ENCODE measurements at regions not wholly inside any gene's neighbourhood (a gene's known extent, or its start where the extent isn't known, plus 50 kb on each side); places are given as distances from the start of the nearest gene placed in this dataset.

DNA sequence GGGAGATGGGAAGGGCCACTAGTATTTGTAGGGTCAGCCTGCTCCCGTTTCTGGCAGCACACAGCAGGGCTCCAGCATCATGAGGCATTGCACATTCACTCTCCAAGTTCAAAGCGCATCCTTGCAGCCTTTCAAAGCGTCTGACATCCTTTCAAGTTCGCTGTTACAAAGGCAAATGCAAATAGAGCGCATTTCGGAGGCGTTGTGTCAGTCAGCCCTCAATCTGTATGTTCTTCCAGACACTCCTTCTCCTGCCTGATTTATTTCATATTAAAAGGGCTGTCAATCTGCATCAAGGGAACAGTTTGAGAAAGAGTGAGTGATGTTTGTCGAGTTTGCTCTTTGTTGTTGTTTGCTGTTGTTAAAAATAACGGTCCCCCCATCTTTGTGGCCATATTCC is 188.5 kb downstream of the SNX10 start:
- Histone ChIP-seq H3K79me2 (no peaks in the 10 kb centered on the region), H3K27ac (no peak overlapping the region), H3K36me3 (replicated peaks; ENCODE audit: insufficient read depth, low read depth) (no peaks in the 10 kb centered on the region), H3K27me3 (no peaks in the 10 kb centered on the region), H3K9me3 (ENCODE audit: low read depth) (no peaks in the 10 kb centered on the region), H3K4me1 (ENCODE audit: insufficient read depth) (no peaks in the 10 kb centered on the region), H3K4me2 (no peak overlapping the region), H4K20me1 (ENCODE audit: insufficient read depth, poor library complexity, severe bottlenecking) (no peaks in the 10 kb centered on the region), H3K4me3 (no peak overlapping the region), H2AFZ (no peak overlapping the region), H3K9me2 (replicated peaks; ENCODE audit: insufficient read depth) (no peaks in the 10 kb centered on the region)
- WGBS (ENCODE audit: low lambda C conversion rate, missing lambda C conversion rate): 68% methylated on average over 9 of the region's 9 CpGs
- no peak for DNase-seq (ENCODE audit: low spot score)
- no peak for TF ChIP-seq EZH2 (IDR thresholded peaks at IDR 0.05; ENCODE audit: borderline replicate concordance)
- no peak for TF ChIP-seq EZH2phosphoT487 (IDR thresholded peaks at IDR 0.05; ENCODE audit: low read depth, severe bottlenecking, unreplicated experiment)
- TF ChIP-seq, protein P1, sequence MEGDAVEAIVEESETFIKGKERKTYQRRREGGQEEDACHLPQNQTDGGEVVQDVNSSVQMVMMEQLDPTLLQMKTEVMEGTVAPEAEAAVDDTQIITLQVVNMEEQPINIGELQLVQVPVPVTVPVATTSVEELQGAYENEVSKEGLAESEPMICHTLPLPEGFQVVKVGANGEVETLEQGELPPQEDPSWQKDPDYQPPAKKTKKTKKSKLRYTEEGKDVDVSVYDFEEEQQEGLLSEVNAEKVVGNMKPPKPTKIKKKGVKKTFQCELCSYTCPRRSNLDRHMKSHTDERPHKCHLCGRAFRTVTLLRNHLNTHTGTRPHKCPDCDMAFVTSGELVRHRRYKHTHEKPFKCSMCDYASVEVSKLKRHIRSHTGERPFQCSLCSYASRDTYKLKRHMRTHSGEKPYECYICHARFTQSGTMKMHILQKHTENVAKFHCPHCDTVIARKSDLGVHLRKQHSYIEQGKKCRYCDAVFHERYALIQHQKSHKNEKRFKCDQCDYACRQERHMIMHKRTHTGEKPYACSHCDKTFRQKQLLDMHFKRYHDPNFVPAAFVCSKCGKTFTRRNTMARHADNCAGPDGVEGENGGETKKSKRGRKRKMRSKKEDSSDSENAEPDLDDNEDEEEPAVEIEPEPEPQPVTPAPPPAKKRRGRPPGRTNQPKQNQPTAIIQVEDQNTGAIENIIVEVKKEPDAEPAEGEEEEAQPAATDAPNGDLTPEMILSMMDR (IDR thresholded peaks at IDR 0.05; ENCODE audit: poor library complexity): no peak

DNA sequence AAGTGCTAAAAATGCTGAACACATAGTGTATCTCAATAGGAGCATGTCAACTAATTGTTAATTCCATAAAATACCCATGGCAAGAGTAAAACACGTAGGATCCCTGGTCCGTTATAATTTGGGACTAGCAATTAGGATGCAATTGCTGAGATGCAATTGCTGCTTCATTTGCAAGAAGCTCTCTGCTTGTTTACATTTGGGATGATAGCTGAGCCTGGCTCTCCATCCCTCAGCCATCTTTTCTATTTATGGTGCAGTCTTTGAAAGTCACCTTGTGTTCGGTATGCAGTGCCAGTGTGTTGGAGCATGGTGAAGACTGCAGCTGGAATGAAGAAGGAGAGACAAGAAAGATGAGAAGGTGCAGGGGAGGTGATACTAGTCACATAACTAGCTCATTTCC is 191.3 kb downstream of the SNX10 start:
- no peaks in the 10 kb centered on the region for H4K20me1 ChIP-seq (ENCODE audit: insufficient read depth, poor library complexity, severe bottlenecking)
- H3K4me3 ChIP-seq: no peak overlapping the region
- H3K9me2 ChIP-seq (replicated peaks; ENCODE audit: insufficient read depth): no peaks in the 10 kb centered on the region
- no peaks in the 10 kb centered on the region for H3K9me3 ChIP-seq (ENCODE audit: low read depth)
- no peak for DNase-seq (ENCODE audit: low spot score)
- no peak overlapping the region for H3K4me2 ChIP-seq
- no peak overlapping the region for H2AFZ ChIP-seq
- H3K4me1 ChIP-seq (ENCODE audit: insufficient read depth): no peaks in the 10 kb centered on the region
- no peaks in the 10 kb centered on the region for H3K36me3 ChIP-seq (replicated peaks; ENCODE audit: insufficient read depth, low read depth)
- no peak overlapping the region for H3K27ac ChIP-seq
- no peaks in the 10 kb centered on the region for H3K27me3 ChIP-seq
- TF ChIP-seq EZH2 (IDR thresholded peaks at IDR 0.05; ENCODE audit: borderline replicate concordance): no peak
- TF ChIP-seq, protein P1 (IDR thresholded peaks at IDR 0.05; ENCODE audit: poor library complexity): no peak
- no peak for TF ChIP-seq EZH2phosphoT487 (IDR thresholded peaks at IDR 0.05; ENCODE audit: low read depth, severe bottlenecking, unreplicated experiment)
- WGBS (ENCODE audit: low lambda C conversion rate, missing lambda C conversion rate): 71% methylated on average over 3 of the region's 3 CpGs
- H3K79me2 ChIP-seq: no peaks in the 10 kb centered on the region

DNA sequence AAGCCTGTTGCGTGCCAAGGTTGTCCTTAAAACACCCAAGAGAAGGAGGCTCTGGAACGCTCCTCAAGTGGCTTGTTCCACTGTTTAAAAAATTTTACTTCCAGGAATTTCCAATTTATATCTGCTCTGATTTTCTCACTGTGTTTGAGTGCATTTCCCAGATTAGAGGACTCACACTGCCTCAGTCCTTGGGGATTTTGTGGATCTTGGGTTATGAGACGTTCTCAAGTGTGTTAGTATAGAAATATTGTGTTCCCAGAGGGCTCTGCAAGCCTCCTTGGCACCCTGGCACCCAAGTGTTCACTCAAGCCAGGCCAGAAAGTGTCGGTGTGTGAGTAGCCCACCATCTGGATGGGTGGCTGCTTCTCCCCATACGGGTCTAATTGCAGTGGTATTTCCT is 192.2 kb downstream of the SNX10 start:
- no peak for DNase-seq (ENCODE audit: low spot score)
- TF ChIP-seq EZH2 (IDR thresholded peaks at IDR 0.05; ENCODE audit: borderline replicate concordance) (no peak), EZH2phosphoT487 (IDR thresholded peaks at IDR 0.05; ENCODE audit: low read depth, severe bottlenecking, unreplicated experiment) (no peak)
- TF ChIP-seq, protein P1 (IDR thresholded peaks at IDR 0.05; ENCODE audit: poor library complexity): no peak
- no peaks in the 10 kb centered on the region for H3K79me2 ChIP-seq
- H3K36me3 ChIP-seq (replicated peaks; ENCODE audit: insufficient read depth, low read depth): no peaks in the 10 kb centered on the region
- no peaks in the 10 kb centered on the region for H3K9me3 ChIP-seq (ENCODE audit: low read depth)
- H3K27me3 ChIP-seq: no peaks in the 10 kb centered on the region
- H3K27ac ChIP-seq: no peak overlapping the region
- no peaks in the 10 kb centered on the region for H3K9me2 ChIP-seq (replicated peaks; ENCODE audit: insufficient read depth)
- 94% methylated on average over 5 of the region's 5 CpGs for WGBS (ENCODE audit: low lambda C conversion rate, missing lambda C conversion rate)
- H3K4me3 ChIP-seq: no peak overlapping the region
- H3K4me2 ChIP-seq: no peak overlapping the region
- H2AFZ ChIP-seq: no peak overlapping the region
- H4K20me1 ChIP-seq (ENCODE audit: insufficient read depth, poor library complexity, severe bottlenecking): no peaks in the 10 kb centered on the region
- no peaks in the 10 kb centered on the region for H3K4me1 ChIP-seq (ENCODE audit: insufficient read depth)

Measured in hepatocyte (in vitro differentiated cells).